NCI-H2107 treated with DMSO at 0.1 percent for 48 hours (cell line): ENCODE measurements at regions not wholly inside any gene's neighbourhood (a gene's known extent, or its start where the extent isn't known, plus 50 kb on each side); places are given as distances from the start of the nearest gene placed in this dataset.
"Not testable (repeated sequence)": the region's sequence is repeated elsewhere in the genome, so short reads cannot be mapped to it uniquely, and the experiment has no call there.

Source experiments
- DNase-seq: peaks from one replicate; lab custom pipeline; 2025; ENCODE audit not compliant: unreplicated experiment; lab: John Stamatoyannopoulos, UW

DNA sequence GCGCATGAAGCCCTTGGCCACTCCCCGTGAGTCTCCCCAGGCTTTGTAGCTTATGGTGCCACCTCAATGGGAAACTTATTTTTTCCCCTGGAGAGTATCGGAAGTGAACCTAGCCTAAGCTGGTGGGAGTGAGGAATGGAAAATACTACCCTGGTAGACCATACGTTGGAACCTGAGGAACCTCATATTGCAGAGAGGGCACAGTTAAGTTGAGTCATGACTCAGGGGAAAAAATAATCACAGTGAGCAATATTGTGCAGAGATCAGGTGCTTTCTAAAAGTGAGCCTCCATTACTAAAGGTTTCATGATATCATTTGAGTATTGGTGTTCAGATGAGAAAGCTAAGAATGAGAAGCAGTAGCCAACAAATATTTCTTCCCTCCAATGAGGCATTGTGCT lies 360.5 kb upstream of the NT5C1B start:
- no peak for DNase-seq

DNA sequence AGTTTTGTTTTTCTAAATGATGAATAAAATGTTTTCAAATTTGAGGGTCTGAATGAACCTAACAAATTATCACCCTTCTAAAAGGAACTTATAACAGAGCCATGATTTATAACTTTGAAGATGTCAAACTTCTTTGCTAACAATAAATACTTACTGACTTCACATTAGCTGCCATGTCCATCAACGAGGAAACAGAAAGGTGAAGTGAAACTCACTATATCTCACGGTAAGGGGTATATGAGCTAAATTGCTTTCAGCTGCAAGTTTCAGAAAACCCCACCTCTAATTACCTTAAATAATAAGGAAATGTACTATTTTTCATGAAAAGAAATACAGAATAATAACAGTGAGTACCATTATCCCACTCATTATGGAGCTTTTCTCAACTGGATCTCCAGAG lies 350.8 kb upstream of the NT5C1B start:
- DNase-seq: no peak

DNA sequence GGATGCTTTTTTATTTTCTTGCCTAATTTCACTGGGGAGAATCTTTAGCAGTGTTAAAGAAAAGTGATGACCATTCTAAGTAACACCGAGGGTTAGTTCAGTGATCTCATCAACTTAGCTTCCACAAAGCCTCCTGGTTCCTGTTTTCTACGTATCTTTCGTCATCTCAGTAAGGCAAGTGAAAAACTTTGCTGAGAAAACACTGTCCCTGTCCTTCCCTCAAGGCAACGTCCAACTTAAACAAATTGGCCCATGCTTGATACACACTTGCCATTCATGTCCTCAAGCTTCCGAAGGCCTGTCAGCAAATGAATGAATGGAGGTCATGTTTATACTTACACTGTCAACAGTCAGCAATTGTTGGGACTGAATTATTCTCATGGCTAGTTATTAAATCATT lies 350.4 kb upstream of the NT5C1B start:
- not testable (repeated sequence) for DNase-seq

DNA sequence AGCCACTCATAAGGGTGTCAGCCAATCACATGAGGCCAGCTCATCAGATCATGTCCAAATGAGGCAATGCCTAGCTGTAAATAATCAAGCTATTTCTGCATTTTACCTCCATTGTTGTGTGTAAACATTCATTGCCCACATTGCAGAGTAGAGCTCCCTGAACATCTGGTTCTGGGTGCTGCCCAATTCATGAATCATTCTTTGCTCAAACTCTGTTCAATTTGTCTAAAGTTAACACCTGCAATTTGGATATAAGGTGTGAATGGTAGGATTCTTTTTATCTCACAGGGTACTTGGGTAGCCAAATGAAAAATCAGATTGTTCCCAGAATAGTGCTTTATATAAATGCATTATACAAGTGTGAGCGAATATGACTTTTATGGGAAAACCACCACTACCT lies 345.5 kb upstream of the NT5C1B start:
- no peak for DNase-seq

DNA sequence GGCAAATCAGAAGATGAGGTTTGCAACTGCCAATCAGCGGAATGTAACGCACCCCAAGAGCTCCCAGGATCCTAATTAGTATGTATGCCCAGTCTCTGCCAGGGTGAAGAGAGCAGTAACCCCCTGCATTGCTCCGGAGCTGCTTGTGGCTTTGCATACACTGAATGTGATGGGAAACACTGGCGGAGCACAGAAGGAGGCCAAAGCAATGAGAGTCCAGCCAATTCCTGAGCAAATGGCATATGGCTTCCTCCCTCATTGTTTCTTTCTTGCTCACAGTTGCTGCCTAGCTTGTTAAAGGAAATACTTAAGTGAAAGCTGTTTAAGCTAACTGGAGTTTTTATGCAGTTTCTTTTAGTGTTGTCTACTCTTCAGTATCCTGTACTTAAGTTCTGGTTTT lies 343.5 kb upstream of the NT5C1B start:
- no peak for DNase-seq

DNA sequence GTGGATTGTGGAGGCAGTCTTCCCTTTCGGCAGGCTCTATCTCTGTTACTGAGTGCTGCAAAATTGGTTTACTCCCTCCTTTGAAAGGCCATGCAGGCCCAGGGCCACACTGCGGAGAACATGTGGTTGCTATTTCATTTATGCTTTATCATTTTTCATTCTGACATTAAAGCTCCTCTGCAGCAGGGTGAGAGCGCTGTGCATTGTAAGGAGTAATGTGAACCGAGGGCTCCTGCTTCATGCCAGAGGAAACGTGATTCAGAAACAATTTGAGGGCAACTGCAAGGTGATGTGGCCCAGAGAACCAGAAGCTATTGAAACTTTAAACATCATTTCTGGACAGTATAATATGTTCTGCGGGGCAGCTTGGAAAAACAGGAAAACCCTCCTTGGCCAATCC lies 341.6 kb upstream of the NT5C1B start:
- no peak for DNase-seq

DNA sequence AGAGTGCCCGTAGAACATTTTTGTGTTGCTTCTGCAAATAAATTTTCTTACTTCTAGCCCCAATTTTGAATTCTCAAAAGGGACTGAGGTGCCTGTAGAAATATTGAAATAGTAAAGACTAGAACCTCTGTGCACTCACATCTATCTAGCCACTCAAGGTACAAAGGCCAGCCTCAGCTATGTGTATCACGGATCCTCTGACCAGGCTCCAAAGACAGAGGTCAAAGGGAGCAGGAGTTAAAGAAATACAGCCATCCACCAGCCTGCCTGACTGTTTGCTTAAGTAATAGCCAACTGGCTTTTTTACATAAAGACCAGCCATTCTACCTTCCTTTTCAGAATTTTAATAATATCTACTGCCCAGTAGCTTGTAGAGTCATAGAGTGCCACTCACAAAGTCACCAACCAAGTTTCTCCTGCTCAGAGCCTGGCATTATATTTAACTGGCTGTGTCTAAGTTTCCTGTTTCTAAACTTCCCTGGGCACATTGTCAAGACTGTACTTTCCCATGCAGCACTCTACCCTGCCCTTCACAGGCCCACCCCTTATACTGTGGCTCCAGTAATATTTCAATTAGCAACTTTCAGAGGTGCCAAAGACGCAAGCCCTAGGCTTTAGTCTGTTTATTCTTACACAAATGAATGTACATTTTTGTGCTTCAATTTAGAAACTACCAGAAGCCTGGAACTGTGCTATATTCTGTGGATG lies 338.3 kb upstream of the NT5C1B start:
- DNase-seq: no peak

DNA sequence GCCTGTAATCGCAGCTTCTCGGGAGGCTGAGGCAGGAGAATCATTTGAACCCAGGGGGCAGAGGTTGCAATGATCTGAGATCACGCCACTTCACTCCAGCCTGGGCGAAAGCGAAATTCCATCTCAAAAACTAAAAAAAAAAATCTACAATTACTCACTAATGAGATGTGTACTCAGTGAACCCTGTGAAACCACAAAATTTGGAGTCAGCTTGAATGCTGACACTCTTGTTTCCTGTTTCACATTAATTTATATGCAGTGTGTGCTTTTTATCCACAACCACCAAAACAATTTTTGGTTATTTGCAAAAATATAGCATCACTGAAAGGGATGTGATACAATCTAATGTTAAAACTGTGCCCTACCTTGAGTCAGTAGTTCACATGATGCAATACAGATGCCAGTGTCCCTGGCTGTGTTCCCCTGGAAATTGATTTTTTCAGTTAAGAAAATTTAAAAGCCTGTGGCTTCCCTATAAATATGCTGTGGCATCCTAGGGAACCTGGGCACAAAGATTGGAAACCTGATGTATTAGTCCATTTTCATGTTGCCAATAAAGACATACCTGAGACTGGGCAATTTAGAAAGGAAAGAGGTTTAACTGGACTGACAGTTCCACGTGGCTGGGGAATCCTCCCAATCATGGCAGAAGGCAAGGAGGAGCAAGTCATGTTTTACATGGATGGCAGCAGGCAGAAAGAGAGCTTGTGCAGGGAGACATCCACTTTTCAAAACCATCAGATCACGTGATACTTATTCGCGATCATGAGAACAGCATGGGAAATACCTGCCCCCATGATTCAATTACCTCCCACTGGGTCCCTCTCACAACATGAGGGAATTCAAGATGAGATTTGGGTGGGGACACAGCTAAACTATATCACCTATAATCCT lies 337.5 kb upstream of the NT5C1B start:
- DNase-seq: no peak

DNA sequence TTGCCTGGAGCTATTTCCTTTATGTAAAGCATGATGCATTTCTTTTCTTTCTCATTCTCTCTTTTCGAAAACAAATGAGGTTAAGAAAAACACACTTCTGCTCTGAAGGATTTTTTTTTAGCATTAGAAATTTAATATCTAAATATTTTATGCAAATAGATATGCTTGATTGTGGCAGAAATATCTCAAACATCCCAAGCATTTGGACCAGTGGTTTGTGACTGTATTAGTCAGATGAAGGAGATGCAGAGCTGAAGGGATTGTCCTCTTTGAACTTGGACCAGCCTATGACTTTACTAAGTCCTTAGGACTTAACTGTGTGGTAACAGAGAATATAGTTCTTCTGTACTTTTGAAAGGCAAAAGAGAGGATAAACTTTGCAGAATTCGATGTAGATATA lies 335.9 kb upstream of the NT5C1B start:
- DNase-seq: no peak

DNA sequence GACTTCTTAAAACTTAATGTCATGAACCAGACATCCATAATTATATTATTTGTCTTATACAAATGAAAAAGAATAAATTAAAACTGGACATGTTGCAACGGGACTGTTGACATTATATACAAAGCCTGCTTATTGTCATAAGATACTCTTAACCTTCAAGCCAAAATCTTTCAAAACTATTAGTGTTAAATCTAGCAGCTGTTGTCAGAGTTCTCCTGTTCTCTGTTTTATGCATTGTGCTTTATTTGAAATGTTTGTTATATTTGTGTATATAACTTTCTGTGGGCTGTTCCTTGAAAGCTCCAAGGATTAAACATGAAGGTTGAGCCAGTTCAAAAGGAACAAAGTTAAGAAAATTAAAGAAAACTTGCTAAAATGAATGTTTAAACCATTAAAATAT lies 335.5 kb upstream of the NT5C1B start:
- DNase-seq: no peak

DNA sequence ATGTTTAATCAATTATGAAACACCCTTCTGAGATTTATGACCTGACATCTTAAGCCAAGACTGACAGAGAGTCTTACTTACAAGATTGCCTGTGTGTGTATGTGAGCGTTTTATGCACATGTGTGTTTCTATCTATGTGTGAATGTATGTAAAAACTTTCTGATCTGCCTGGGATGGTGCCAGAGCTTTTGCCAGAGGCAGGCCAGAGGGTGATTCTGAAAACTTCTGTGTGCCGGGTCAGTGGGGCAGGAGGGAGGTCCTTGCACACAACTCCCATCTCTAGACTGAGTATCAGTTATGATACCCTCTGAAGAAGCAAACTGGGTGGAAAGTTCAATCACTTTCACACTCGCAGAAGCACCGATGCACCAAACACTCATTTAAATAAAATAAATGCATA lies 335.0 kb upstream of the NT5C1B start:
- no peak for DNase-seq

DNA sequence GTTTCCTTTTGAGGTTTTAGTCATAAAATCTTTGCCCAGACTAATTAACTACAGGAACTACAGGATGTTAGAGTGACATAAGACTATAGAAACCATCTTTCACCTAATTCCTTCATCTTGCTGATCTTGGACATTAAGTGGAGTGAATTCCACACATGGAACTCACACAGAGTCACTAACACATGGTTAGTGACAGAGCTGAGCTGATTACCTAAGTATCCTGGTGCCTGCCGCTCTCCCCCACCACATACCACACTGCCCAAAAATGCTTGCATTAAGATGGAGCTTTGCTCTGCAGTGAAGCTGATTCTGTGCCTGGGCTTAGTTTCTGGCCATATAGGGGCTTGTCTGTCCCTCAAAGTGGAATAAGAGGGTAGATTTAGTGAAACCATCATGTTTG lies 332.9 kb upstream of the NT5C1B start:
- DNase-seq: no peak

DNA sequence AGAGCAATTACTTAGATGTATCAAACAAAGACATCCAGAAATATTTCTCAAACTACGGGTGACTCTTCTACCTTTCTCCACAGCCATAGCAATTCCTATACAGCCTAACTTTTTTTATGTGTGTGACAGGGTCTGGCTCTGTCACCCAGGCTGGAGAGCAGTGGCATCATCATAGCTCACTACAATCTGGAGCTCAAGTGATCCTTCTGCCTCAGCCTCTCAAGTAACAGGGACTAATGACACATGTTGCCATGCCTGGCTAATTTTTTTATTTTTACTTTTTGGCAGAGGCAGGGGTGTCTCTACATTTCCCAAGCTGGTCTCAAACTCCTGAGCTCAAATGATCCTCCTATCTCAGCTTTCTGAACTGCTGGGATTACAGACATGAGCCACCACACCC lies 328.9 kb upstream of the NT5C1B start:
- no peak for DNase-seq

DNA sequence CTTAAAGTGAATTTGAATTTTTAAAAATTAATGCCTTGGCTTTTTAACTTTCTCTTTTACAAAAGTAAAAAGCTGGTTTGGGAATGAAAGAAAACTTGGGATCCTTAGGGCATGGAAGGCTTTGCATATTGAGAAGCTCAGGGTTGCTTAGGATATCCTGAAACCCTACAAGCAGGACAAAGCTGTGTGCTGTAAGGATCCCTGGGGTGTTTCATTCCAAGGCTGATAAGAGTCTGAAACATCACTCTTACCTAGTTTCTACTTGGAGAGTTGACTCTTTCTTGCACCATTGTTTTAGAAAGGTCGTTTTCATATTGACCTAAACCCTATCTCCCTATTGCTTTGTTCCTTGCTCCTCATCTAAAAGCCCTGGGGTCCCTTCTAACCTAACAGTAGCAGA lies 325.9 kb upstream of the NT5C1B start:
- no peak for DNase-seq

DNA sequence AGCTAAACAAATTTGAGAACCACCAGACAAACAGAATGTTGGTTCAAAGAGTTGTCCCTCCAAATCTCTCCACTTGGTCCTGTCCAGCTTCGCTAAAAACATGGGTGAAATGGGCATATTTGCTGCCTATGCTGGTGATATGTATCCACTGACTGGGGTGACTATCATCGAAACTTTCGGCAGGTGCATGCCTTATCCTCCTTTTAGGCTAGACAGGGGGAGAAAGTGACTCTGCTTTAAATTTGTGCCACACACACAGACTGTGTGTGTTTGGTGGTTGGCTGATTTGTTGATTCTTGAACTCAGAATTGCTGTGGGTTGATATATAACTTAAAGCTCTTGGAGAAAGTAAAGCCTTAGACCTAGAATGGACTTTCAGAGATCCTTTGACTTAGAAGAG lies 324.1 kb upstream of the NT5C1B start:
- no peak for DNase-seq

DNA sequence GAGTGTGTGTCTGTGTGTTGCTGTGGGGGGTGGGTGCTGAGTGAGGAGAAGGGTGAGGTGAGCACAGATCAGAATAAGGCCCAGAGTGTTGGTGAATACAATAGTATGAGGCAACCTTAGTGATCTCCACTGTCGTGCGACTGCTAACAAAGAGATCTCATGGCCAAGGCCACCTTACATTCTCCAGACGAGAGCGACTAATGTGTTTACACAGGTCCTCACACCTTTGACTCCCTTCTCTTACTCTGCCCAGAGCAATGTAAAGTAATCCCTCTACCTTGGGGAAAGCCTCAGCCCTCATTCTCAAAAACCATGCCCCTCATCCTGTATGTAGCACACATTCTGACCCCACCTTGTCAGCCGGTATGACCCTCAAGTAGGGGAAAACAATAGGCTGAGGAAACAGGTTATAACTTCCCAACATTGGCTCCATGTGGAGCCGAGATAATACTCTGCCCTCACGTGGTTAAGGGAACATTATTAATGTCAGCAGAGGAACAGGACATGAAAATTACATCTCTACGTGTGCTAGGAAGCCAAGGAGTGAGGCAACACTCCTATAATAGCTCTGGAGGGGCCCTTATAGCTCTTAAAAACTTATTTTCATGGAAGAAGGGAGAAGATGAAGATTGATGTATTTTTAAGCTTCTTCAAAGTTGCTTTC lies 323.0 kb upstream of the NT5C1B start:
- DNase-seq: no peak

DNA sequence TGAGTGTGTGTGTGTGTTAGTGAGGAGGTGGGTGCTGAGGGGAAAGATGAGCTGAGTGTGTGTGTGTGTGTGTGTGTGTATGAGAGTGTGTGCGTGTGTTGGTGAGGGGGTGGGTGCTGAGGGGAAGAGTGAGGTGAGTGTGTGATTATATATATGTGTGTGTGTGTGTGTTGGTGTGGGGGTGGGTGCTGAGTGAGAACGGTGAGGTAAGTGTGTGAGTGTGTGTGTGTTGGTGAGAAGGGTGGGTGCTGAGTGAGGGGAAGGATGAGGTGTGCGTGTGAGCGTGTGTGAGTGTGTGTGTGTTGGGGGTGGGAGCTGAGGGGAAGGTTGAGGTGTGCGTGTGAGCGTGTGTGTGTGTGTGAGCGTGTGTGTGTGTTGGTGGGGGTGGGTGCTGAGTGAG lies 322.0 kb upstream of the NT5C1B start:
- DNase-seq: no peak

DNA sequence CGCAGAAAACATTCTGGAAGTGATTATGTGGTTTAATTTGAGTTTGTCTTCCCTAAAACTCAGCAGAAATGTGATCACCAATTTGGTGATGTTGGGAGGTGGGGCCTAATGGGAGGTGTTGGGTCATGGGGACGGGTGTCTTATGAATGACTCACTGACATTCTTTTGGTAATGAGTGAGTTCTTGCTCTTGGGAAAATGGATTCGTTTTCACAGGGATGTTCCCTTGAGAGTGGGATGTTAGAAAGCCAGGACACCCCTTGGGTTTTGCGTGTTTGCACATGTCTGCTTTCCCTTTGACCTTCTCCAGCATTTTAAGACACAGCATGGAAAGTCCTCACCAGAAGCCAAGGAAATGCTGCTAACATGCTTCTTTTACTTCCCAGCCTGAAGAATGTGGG lies 321.5 kb upstream of the NT5C1B start:
- DNase-seq: no peak

DNA sequence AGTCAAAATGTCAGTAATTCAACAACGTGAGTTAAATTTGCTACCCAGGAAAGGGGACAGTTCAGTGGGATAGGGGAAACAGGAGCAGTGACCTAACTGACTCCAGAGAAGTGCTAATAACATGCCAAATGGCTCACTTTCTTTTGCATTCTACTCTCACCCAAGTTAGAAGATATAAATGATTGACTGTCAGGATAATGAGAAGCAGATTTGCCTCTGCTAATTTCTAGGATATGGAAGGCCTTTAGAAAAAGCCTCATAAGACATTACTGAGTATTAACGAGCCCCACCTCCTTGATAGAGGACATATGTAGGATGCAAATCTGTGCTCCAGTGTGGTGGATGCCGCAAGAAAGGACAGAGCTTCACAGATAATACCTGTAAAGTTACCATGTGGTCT lies 318.6 kb upstream of the NT5C1B start:
- DNase-seq: no peak

DNA sequence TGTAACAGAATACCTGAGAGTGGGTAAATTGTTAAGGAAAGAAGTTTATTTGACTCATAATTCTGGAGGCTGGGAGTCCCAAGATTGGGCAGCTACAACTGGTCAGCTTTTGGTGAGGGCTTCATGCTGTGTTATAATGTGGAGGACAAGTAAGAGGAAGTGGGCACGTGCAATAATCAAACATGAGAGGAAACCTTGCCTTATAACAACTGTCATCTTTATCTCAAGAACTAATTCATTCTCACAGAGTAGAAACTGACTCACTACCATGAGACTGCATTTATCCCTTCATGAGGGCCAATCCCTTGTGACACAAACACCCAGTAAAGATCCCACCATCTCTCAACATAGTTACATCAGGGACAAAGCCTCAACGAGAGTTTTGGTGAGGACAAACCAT lies 318.1 kb upstream of the NT5C1B start:
- no peak for DNase-seq

DNA sequence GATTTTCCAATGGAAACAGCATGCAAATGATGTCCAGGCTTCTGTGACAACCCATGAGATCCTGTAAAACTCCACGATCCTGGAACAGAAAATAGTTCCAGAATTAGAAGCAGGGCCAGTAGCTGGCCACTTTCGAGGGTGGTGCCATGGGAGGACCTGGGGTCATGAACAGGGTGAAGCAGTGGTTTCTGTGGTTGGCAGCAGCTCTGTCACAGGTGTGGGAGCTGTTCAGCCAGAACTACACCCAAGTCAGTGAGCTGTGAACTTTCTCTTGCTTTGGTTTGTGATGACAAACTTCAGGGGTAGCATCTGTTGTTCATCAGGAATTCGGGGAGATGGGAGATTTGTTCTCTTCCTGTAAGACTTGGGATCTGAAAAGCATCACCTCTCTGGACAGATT lies 314.4 kb upstream of the NT5C1B start:
- DNase-seq: no peak

DNA sequence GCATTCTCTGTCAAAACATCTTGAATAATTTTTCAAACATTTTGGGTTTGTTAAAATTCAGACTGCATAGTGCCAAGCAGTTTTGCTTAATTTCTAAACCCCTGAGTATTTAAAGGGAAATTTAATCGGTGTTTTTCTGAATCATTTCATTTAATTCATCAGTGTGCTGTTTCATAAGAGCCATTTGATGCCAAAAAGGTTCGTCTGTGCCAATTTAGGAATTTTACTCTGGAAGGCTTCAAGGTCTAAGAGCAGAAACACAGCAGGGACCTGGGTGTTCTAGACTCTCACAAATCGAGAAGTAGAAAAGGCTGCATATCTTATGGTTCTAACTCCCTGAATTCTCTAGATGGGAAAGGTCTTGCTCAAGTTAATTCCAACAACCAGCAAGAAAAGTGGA lies 311.9 kb upstream of the NT5C1B start:
- DNase-seq: no peak
